Breast epithelium (tissue), 4 donors: ENCODE measurements at regions not wholly inside any gene's neighbourhood (a gene's known extent, or its start where the extent isn't known, plus 50 kb on each side); places are given as distances from the start of the nearest gene placed in this dataset.

Experiments
- DNase-seq, 2 donors: peaks; one replicate each; pipeline ENCODE4 v3.0.0-alpha.2; 2019; ENCODE audit warnings: low spot score in 2 of 2
- H3K27ac ChIP-seq, 2 donors: fragments of 200-600 bp; sonication (generic) in 1 of 2; one replicate each; pipeline ENCODE4 v1.5.1; 2016 to 2019; ENCODE audit warnings: mild to moderate bottlenecking in 1 of 2
- H3K27me3 ChIP-seq, 2 donors: fragments of 200-600 bp; sonication (generic) in 1 of 2; one replicate each; pipeline versions ENCODE4 v1.5.1 to v1.6.0; 2017 to 2019; ENCODE audit warnings: control low read depth in 1 of 2, mild to moderate bottlenecking in 1 of 2
- H3K36me3 ChIP-seq: fragments of 200-600 bp; one replicate; pipeline ENCODE4 v1.5.1; 2019
- H3K4me1 ChIP-seq, 2 donors: fragments of 200-600 bp; sonication (generic); one replicate each; pipeline ENCODE4 v1.5.1; 2016 to 2019; ENCODE audit warnings: control low read depth in 1 of 2
- H3K4me3 ChIP-seq, 3 donors: fragments of 200-600 bp; sonication (generic); 1 replicate in 2 of 3; 2 replicates in 1 of 3; pipeline ENCODE4 v1.5.1; 2016 to 2019; ENCODE audit warnings: mild to moderate bottlenecking in 3 of 3, moderate library complexity in 2 of 3
- H3K9me3 ChIP-seq, 2 donors: fragments of 200-600 bp; sonication (generic) in 1 of 2; one replicate each; pipeline ENCODE4 v1.5.1; 2016 to 2019; ENCODE audit warnings: control low read depth in 1 of 2
- CTCF ChIP-seq, 3 donors: fragments of 450-650 bp; IDR thresholded peaks; one replicate each; pipeline ENCODE4 v1.5.1; 2016 to 2017; ENCODE audit warnings: antibody characterized with exemption in 3 of 3, mild to moderate bottlenecking in 3 of 3, moderate library complexity in 3 of 3
- POLR2A ChIP-seq: fragments of 450-650 bp; IDR thresholded peaks from one replicate; pipeline ENCODE4 v1.6.1; 2016; ENCODE audit warnings: antibody characterized with exemption, mild to moderate bottlenecking, moderate library complexity
- POLR2AphosphoS5 ChIP-seq, 3 donors: sonication (generic); formaldehyde crosslinking; IDR thresholded peaks; one replicate each; pipeline ENCODE4 v1.6.1; 2017; ENCODE audit warnings: antibody characterized with exemption in 3 of 3
- intact Hi-C: fragments of 100-400 bp; cut with DNase I; formaldehyde crosslinking; loops from one replicate; pipeline ENCODE4 v1.15.1; 2023; ENCODE audit warnings: low total_unique reads

GRCh38 chr16:49910541-49911071, 54.7 kb upstream of the ZNF423 start:
- H3K27ac ChIP-seq: no peak overlapping the region
- no peak for DNase-seq
- no peaks in the 10 kb centered on the region for H3K4me1 ChIP-seq
- no peaks in the 10 kb centered on the region for H3K36me3 ChIP-seq
- no peak overlapping the region for H3K4me3 ChIP-seq
- no peak for TF ChIP-seq POLR2A
- TF ChIP-seq CTCF (IDR thresholded peaks at IDR 0.05): no peak
- TF ChIP-seq POLR2AphosphoS5 (IDR thresholded peaks at IDR 0.05): no peak
- H3K9me3 ChIP-seq: peaks cover 0 to 9% of the 10 kb centered on the region in 2 donors
- no peaks in the 10 kb centered on the region for H3K27me3 ChIP-seq
- intact Hi-C loops: loop anchor here (5.0 kb wide), 1 partner anchor 718 kb away; no protein-coding TSS in a partner anchor

- H3K27ac ChIP-seq: no peak overlapping the region
- intact Hi-C loops: loop anchor here (5.0 kb wide), 1 partner anchor 719 kb away; no protein-coding TSS in a partner anchor
- peaks cover 0 to 9% of the 10 kb centered on the region in 2 donors for H3K9me3 ChIP-seq
- H3K4me1 ChIP-seq: no peaks in the 10 kb centered on the region
- H3K4me3 ChIP-seq: no peak overlapping the region
- TF ChIP-seq POLR2AphosphoS5 (IDR thresholded peaks at IDR 0.05): no peak
- no peak for TF ChIP-seq POLR2A
- TF ChIP-seq CTCF (IDR thresholded peaks at IDR 0.05): no peak
- no peak for DNase-seq
- no peaks in the 10 kb centered on the region for H3K36me3 ChIP-seq
- no peaks in the 10 kb centered on the region for H3K27me3 ChIP-seq
Observed at GRCh38 chr16:49911430-49911829, 55.5 kb upstream of the ZNF423 start.

GRCh38 chr16:49912721-49913120, 56.8 kb upstream of the ZNF423 start:
- TF ChIP-seq CTCF (IDR thresholded peaks at IDR 0.05): no peak
- TF ChIP-seq POLR2AphosphoS5 (IDR thresholded peaks at IDR 0.05): no peak
- TF ChIP-seq POLR2A: no peak
- intact Hi-C loops: loop anchor here (5.0 kb wide), 1 partner anchor 720 kb away; no protein-coding TSS in a partner anchor
- Histone ChIP-seq H3K36me3 (no peaks in the 10 kb centered on the region), H3K27me3 (no peaks in the 10 kb centered on the region), H3K9me3 (peaks cover 0 to 9% of the 10 kb centered on the region in 2 donors), H3K4me3 (no peak overlapping the region), H3K4me1 (no peaks in the 10 kb centered on the region), H3K27ac (no peak overlapping the region)
- no peak for DNase-seq

GRCh38 chr16:49913720-49914119, 57.8 kb upstream of the ZNF423 start:
- intact Hi-C loops: loop anchor here (5.0 kb wide), 1 partner anchor 721 kb away; no protein-coding TSS in a partner anchor
- no peaks in the 10 kb centered on the region for H3K4me1 ChIP-seq
- H3K27me3 ChIP-seq: no peaks in the 10 kb centered on the region
- H3K36me3 ChIP-seq: no peaks in the 10 kb centered on the region
- no peak overlapping the region for H3K27ac ChIP-seq
- peaks cover 0 to 9% of the 10 kb centered on the region in 2 donors for H3K9me3 ChIP-seq
- TF ChIP-seq CTCF (IDR thresholded peaks at IDR 0.05) (no peak), POLR2A (no peak), POLR2AphosphoS5 (IDR thresholded peaks at IDR 0.05) (no peak)
- no peak for DNase-seq
- H3K4me3 ChIP-seq: no peak overlapping the region

- intact Hi-C loops: loop anchor here (5.0 kb wide), 1 partner anchor 722 kb away; no protein-coding TSS in a partner anchor
- Histone ChIP-seq H3K36me3 (no peaks in the 10 kb centered on the region), H3K9me3 (peaks cover 0 to 9% of the 10 kb centered on the region in 2 donors), H3K4me1 (no peaks in the 10 kb centered on the region), H3K4me3 (no peak overlapping the region), H3K27ac (no peak overlapping the region), H3K27me3 (no peaks in the 10 kb centered on the region)
- DNase-seq: no peak
- TF ChIP-seq POLR2AphosphoS5 (IDR thresholded peaks at IDR 0.05): no peak
Observed at GRCh38 chr16:49914657-49915056, 58.7 kb upstream of the ZNF423 start.
